GM19452 (cell line): ENCODE measurements at regions not wholly inside any gene's neighbourhood (a gene's known extent, or its start where the extent isn't known, plus 50 kb on each side); places are given as distances from the start of the nearest gene placed in this dataset.

Experiments used
- ATAC-seq: cut with Tn5 transposase; IDR thresholded peaks from one replicate; pipeline ENCODE4 v1.9.1; 2021; ENCODE audit not compliant: unreplicated experiment

DNA sequence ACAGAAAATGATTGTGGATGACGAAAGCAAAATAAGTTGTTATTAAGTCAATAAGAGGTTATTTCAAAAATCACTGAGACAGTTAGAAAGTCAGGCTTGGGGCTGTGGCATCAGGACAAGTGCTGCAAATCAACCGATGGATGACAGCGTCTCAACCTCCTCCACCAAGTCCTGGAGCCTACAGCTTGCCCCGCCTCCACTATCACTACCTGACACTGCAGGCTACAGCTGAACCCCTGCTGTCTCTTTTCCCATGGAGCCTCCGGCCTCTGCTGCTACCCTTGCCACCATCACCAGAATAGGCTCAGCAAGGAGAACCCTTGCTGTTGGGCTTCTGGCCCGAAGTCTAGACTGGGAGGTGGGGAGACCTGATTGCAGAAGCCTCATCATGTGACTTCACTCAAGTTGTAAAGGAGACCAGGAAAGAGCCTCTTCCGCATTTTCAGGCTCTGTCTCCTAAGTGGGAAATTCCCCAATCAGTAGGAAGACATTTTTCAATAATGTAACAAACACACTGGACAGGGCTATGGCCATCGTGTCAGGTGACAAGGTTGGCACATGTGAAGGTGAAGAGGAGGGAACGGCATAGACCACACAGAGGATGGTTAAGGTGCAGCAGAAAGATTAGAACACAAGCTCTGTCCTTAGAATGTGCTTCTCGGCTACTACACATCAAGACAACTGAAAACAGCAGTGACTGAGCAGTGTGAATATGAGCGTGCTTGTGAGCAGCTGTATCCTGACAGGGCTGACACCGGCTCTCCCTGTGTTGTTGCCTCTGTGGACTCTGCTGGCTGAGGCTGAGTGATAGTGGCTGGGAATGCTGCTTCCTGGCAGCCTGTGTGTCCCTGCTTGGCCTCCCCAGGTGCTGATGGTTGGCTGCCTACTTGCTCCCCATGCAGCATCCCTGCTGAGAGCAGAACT lies 660.7 kb downstream of the PTPRU start:
- ATAC-seq: no peak

DNA sequence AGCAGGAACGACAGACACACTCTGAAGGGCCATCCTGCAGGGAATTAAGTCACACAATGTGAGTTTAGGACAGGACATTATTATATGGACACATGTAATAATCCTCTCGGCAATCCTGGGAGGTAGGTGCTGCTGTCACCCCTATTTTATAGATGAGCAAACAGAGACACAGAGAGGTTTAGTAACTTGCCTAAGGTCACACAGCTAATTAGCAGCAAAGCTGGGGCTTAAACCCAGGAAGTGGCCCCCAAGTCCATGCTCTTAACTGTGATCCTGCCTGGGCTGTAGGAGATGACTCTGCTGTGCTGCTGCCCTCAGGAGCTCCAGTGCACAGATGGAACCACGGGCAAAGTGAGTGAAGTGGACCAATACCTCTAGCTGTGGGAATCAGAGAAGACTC lies 660.0 kb downstream of the PTPRU start:
- no peak for ATAC-seq

DNA sequence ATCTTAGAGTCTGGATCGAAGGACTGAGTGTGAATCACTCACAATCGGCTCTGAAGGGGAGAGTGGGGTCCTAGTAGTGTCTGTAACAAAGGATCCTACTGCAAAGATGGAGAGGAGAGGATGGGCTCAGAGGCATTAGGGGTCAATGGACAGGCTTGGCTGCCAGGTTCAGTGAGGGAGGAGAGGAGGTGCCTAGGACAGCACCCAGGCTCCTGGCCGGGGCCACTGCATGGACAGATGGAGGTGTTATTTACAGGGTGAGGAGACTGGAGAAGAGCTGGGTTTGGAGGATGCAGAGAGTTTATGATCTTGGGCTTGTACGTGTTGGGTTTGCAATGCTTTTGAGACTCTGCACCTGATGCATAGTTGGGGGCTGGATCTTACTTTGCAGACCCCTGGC lies 658.9 kb downstream of the PTPRU start:
- ATAC-seq: no peak

DNA sequence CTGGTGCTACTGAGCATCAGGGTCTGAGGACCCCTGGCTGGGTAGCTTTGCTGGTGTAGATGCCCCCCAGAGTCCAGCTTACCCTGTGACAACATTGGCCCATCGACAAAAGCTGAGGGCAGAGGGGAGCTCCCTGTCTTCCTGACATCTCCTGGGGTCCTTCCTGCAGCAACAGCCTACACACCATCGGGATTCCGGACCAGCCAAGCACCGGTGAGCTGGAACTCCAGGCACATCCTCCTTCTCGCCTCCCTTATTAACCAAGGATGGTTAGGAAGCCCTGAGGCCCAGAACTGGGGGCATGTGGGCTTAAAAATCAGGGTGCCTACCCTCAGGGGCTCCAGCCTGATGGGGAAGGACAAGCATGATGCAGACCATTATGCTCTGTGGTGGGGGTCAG lies 658.0 kb downstream of the PTPRU start:
- no peak for ATAC-seq

DNA sequence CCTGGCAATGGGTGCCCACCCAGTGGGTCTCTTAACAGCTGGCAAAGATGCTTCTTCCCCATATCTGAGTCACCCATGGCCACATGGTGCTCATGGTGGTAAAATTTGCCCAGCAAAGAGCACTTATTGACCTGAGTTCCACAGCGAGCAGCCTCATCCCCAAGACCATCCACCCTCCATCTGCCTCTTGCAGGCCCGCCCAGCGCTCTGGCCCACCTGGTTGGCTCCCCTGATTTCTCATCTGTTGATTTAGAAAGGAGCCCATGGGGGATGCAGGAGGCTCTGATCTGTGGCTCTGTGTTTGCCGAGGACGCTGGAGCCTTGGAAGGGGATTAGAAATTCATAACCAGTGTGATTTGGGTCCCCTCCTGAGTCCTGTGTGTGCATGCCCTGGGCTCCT lies 657.5 kb downstream of the PTPRU start:
- no peak for ATAC-seq

DNA sequence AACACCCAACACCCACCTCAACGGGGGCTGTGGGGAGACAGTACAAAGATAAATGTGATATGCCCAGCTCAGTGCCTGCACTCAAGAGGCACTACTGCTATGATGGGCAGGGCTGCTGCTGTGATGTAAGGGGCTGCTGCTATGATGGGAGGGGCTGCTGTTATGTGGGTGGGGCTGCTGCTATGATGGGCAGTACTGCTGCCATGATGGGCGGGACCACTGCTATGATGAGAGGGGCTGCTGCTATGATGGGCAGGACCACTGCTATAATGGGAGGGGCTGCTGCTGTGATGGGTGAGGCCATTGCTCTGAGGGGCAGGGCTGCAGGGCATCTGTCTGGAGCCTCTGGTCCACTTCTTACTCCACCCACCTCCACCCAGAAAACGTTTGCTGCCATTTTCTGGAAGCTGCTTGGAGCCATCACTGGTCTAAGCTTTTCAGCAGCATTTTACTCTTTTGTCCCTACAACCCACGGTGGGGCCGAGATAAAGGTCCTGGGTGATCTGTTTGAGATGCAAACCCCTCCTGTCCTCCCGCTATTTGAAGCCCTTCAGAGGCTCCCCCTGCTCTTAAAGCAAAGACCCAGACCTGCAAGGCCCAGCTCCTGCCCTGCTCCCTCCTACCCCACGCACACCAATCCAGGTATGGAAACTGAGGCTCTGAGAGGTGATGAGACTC lies 656.9 kb downstream of the PTPRU start:
- no peak for ATAC-seq

DNA sequence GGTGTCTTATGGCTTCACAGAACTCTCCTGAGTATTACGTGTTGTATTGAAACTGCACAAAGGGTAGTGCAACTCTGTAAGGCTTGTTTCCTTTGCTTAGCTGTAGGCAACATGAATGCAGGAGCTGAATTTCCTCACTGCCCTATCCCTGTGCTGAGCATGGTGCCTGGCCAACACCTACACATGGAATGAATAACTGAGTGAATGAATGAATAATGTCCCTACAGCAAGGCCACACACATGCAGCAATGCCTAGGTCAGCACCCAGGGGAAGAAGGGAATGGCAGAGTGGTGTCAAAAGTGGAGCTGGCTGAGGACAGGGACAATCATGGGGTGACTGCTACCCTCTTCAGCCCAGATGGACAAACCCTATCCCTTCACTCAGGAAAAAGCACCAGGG lies 655.9 kb downstream of the PTPRU start:
- ATAC-seq: no peak

DNA sequence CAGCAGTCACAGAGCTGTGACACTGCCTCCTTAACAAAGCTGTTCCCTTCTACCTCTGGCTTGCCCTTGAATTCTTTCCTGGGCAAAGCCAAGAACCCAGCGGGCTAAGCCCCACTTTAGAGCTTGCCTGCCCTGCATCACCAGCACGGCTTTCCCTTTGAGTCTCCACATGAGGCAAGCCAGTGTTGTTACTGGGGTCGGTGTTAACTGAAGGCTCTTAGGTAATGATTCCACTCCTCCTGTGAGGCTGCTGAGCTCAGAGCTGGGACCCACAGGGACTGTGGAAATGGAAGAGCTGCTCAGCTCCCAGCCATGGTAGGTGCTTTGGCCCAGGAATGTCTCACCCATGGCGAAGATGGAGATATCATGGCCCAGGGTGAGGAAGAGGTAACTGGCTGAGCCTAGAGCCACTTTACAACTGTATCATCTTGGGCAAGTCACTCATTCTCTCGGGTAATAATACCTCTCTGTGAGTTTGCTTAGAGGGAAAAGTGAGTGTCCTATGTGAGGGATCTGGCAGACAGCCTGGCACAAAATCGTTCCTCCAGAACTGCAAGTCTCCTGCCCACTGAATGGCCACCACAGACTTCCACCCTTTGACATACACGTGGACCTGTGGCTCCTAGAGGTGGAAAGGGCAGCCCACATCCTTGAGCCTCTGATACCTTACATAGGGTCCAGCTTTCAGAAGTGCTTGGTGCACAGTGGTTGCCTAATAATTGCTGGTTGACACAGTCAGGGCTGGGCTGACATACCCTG lies 654.1 kb downstream of the PTPRU start:
- ATAC-seq: no peak

DNA sequence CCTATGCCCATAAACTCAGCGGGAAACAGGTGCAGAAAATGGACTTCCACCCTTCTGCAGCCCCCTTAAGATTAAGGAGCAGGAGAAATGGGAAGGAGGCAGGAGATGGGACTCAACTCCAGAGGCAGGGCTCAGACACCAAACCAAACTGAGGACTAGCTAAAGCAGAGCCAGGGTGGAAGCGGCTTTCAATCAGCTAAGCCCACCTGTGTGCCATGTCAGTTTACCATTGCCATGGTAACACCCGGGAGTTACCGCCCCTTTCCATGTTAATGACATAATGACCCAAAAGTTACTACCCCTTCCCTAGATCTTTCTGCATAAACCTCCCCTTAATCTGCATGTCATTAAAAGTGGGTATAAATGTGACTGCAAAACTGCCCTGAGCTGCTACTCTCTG lies 653.5 kb downstream of the PTPRU start:
- ATAC-seq: no peak

DNA sequence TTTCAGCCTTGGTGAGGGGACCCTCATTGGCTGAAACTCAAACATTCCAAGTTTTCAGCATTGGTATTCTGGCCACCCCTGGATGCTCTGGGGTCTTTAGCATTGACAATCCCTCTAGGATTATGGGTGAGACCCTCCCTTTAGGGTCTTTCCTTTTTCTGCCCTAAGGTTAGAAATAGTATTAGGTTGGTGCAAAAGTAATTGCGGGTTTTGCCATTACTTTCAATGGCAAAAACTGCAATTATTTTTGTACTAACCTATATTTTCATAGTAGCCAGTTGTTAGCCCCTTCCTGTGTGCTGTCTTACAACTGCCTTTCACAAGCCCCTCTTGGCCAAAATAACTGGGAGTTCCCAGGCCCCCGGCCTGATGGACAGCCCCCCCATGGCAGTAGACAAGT lies 648.4 kb downstream of the PTPRU start:
- ATAC-seq: no peak

DNA sequence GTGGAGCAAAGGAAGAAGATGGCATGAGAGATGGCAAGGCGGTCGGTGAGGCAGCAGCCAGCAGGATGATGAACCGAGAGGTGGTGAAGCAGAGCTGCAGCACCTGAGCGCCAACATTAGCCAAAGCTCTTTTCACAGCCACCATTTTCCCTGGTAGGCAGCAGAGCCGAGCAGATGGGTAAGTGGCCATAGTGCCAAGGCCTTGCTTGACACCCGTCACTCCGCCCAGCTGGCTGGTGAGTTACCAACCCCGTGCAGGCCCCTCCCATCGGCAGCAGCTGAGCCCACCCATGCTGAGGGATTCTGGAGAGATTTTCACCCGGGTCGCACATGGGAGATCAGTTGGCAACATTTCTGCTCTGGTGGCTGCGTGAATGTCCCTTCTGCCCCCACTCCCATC lies 647.7 kb downstream of the PTPRU start:
- ATAC-seq: no peak

DNA sequence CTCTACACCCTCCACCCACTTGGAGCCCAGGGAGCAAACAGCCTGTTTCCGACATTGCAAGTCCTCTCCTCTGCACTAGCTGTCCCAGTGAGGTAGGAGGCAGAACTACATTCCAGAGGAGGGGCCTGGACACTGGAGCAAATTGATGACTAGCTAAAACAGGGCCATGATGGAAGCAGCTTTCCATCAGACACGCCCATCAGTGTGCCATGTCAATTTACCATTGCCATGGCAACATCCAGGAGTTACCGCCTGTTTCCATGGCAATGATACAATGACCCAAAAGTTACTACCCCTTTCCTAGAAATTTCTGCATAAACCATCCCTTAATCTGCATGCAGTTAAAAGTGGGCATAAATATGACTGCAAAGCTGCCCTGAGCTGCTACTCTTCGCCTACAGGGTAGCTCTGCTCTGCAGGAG lies 647.1 kb downstream of the PTPRU start:
- ATAC-seq: no peak

DNA sequence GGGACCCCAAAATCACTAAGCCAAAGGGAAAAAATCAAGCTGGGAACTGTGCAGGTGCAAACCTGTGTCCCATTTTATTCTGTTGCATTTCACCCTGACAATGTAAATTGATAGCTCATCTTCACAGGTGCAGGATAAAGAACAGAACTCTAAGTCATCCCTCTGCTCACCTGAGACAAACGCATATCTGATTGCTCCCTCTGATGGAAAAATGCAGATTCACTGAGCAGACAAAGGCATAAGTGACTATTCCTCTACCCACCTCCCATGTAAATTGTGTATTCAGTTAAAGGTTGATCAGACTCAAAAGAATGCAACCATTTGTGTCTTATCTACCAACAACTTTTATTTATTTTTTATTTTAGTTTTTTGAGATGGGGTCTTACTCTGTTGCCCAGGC lies 644.2 kb downstream of the PTPRU start:
- no peak for ATAC-seq

DNA sequence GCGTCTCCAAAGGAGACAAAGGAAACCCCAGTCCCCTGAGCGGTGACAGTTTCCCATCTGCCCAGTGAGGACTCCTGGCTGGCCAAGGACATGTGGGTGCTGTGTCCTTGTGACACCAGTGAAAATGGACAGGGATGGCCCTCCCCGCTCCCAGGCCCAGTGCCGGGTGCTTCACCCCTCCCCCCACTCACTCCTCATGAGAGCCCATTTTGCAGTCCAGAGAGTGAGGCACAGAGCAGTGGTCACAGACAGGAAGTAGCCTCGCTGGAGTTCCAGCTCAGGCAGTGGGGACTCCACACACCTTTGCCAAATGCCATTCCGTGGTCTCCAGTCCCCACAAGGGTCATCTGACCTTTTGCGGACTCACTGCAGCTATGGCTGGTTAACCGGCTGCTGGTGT lies 642.9 kb downstream of the PTPRU start:
- ATAC-seq: no peak

DNA sequence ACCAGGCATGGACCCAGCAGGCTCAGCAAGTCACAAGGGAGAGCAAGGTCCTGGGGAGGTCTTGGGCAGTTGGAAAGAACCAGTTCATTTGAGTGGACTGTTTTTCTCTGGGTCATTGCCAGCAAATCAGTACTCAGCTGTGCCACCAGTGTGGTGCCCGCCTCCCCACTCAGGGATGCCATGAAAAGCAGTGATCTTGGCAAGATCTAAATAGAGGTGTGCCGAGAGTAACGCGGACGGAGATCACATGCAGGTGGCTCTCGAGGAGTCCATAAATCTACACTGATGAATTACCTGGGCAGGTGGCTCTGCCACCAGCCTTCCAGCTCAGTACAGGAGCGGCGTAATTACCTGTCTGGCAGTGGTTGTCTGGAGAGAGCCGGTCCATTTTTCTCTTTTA lies 642.2 kb downstream of the PTPRU start:
- no peak for ATAC-seq

DNA sequence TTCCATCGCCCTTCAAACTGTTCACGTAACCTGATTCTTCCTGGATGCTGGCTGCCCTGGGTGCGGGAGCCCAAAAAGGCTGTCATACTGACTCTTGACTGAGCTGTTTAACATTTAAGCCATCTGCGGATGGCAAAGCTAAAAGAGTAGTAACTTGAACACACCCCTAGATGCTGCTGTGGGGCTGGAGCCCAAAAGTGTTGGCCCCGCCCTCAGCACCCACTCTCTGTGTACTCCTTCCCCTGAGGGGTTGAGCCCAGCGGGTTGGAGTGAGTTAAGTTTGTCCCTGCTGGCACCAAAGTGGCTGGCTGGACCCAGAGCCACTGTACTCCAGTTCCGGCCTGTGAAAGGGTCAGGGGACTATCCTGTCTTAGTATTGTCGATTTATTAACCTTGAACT lies 640.6 kb downstream of the PTPRU start:
- ATAC-seq: no peak

DNA sequence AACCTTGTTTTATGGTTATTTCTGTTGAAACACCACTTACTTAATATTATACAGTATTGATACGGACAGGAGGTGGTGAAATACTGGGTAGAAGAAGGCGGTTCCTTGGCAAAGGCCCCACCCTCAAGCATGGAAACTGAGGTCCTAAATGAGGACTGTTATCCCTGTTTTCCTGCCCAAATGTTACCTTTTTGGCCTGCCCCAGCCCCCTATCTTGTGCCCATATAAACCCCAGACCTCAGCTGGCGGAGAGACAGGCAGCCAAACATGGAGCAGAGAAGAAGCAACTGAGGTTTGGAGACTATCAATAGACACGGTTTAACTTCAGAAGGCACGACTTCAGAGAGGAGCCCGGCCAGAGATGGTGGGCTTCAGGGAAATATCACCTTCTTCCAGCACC lies 640.1 kb downstream of the PTPRU start:
- ATAC-seq: no peak

DNA sequence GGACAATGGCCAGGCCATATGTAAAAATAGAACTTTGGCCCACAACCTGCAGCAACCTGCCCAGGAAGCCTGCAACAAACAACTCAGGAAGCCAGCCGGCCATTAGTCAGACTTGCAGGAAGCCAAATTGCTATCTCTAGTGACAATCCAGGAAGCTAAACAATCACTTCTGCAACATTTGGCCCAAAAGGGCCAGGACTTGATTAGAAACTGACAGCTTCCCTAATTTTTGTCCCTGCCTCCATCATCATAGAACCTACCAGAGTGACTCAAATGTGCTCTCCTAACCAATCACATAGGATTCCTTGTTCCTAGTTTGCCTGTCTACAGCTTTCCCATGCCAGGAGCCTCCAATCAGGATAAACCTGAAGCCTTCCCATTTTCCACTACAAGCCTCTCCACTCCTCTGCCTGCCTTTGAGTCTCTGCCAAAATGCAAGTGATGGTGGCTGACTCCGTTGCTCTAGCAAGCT lies 639.3 kb downstream of the PTPRU start:
- no peak for ATAC-seq

DNA sequence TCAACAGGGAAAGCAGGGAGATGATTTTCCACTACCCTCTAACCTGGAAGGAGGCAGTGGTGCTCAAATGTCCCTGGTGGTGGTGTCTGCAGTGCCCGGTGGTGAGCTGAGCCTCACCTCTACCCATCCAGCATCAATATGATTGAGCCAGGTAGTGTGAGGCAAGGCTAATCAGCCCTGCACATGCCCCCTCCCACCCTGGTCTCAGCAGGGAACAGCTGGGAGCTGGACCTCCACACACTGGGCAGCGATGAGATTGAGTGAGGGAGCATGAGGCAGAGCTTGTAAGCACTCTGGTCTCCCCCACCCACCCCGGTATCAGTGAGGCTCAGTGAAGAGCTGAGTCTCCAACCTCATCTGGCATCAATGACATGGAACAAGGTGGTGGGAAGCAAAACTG lies 634.3 kb downstream of the PTPRU start:
- no peak for ATAC-seq

DNA sequence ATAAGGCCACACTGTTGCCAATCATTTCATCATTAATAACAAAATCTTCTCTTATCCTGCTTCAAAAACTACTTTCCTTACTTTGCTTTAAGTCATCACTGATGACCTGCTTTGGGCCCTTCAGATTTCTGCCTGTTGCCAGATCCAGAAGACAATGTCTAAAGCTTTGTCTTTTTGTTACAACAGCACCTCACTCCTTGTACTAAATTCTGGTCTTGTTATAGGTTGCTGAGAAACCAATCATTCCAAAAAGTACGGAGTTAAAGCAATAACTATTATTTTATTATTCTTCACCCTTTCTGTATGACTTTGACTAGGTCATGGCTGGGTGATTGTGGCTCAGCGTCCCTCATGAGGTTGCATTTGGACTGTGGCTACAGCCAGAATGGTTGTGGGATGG lies 633.5 kb downstream of the PTPRU start:
- ATAC-seq: no peak

DNA sequence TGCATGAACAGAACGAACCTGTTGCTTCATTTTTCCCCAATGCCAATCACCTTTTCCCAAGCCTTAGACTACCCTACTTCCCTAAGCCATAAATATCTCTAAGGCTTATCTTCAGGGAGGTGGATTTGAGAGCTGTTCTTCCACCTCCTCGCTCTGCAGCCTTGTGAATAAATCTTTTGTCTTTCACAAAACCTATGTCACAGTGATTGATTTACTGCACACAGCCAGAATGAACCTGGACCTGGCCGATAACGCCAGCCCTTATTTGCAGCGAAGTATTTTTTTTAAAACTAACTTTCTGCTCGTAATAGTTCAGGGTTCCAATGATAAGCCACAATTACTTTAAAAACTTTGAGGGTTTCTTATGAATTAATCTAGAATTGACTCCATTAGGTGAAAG lies 632.6 kb downstream of the PTPRU start:
- no peak for ATAC-seq

DNA sequence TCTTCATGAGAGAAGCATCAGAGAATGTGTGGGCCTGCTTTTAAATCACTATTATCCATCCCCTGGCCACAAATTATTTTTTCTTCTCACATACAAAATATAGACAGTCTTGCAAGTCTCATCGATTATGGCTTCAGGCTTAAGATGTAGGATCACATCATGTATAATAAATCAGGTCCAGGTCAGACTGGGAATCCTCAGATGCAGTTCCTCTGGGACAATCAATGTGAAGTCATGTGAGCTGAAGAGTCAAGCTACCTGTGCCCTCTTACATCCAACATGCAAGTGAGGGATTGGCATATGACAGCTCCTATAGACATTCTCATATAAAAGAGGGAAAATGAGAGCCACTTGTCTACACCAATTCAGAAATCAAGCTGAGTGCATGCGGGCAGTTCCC lies 631.8 kb downstream of the PTPRU start:
- ATAC-seq: no peak
